Lower lobe of right lung (tissue), 2 donors: ENCODE measurements at regions not wholly inside any gene's neighbourhood (a gene's known extent, or its start where the extent isn't known, plus 50 kb on each side); places are given as distances from the start of the nearest gene placed in this dataset.
"Not testable (repeated sequence)": the region's sequence is repeated elsewhere in the genome, so short reads cannot be mapped to it uniquely, and the experiment has no call there.

Source experiments
- ATAC-seq, 2 donors: fragments of 200-7000 bp; cut with Tn5 transposase; one replicate each; pipeline ENCODE4 v1.9.1; 2020 to 2022; ENCODE audit warnings: mild to moderate bottlenecking in 2 of 2, moderate library complexity in 2 of 2
- DNase-seq: peaks from one replicate; pipeline ENCODE4 v3.0.0-alpha.2; 2020
- H3K27ac ChIP-seq: fragments of 200-600 bp; one replicate; pipeline ENCODE4 v1.8.0; 2022
- H3K27me3 ChIP-seq: fragments of 200-600 bp; one replicate; pipeline ENCODE4 v1.8.0; 2022; ENCODE audit warnings: low read depth
- H3K36me3 ChIP-seq: fragments of 200-600 bp; one replicate; pipeline ENCODE4 v1.8.0; 2022; ENCODE audit warnings: mild to moderate bottlenecking
- H3K4me1 ChIP-seq: fragments of 200-600 bp; one replicate; pipeline ENCODE4 v1.8.0; 2022
- H3K4me3 ChIP-seq: fragments of 200-600 bp; one replicate; pipeline ENCODE4 v1.8.0; 2022; ENCODE audit warnings: mild to moderate bottlenecking
- H3K9me3 ChIP-seq: fragments of 200-600 bp; one replicate; pipeline ENCODE4 v1.8.0; 2022
- CTCF ChIP-seq: fragments of 200-600 bp; IDR thresholded peaks from one replicate; pipeline ENCODE4 v1.8.0; 2022; ENCODE audit warnings: antibody characterized with exemption, mild to moderate bottlenecking
- intact Hi-C: fragments of 100-400 bp; cut with DNase I; formaldehyde crosslinking; loops from one replicate; pipeline ENCODE4 v1.11.0; 2022
- donor health status: DM: no; HTN: yes; CAD: no; lungs with severe emphysema.

GRCh38 chr4:132767901-132768300 lies 381.2 kb upstream of the PCDH10 start:
- Histone ChIP-seq H3K27me3 (no peaks in the 10 kb centered on the region), H3K9me3 (no peaks in the 10 kb centered on the region), H3K27ac (no peak overlapping the region), H3K4me1 (no peaks in the 10 kb centered on the region), H3K4me3 (no peak overlapping the region), H3K36me3 (no peaks in the 10 kb centered on the region)
- no peak for TF ChIP-seq CTCF
- DNase-seq (no peak), ATAC-seq (no peak)
- intact Hi-C loops: no loop called here

GRCh38 chr4:132770776-132771175 lies 378.3 kb upstream of the PCDH10 start:
- H3K9me3 ChIP-seq: no peaks in the 10 kb centered on the region
- intact Hi-C loops: no loop called here
- no peak for DNase-seq
- no peaks in the 10 kb centered on the region for H3K4me1 ChIP-seq
- H3K27me3 ChIP-seq: no peaks in the 10 kb centered on the region
- H3K36me3 ChIP-seq: no peaks in the 10 kb centered on the region
- H3K4me3 ChIP-seq: no peak overlapping the region
- no peak for TF ChIP-seq CTCF
- no peak for ATAC-seq
- H3K27ac ChIP-seq: no peak overlapping the region

GRCh38 chr4:132792310-132792709 lies 356.8 kb upstream of the PCDH10 start:
- no peaks in the 10 kb centered on the region for H3K36me3 ChIP-seq
- no peaks in the 10 kb centered on the region for H3K9me3 ChIP-seq
- no peak for DNase-seq
- no peaks in the 10 kb centered on the region for H3K27me3 ChIP-seq
- H3K4me3 ChIP-seq: no peak overlapping the region
- no peak overlapping the region for H3K27ac ChIP-seq
- TF ChIP-seq CTCF: no peak
- ATAC-seq: no peak
- intact Hi-C loops: no loop called here
- H3K4me1 ChIP-seq: no peaks in the 10 kb centered on the region

GRCh38 chr4:132797856-132798255 lies 351.2 kb upstream of the PCDH10 start:
- no peak for DNase-seq
- no peak overlapping the region for H3K27ac ChIP-seq
- H3K4me1 ChIP-seq: no peaks in the 10 kb centered on the region
- no peaks in the 10 kb centered on the region for H3K27me3 ChIP-seq
- intact Hi-C loops: no loop called here
- no peak overlapping the region for H3K4me3 ChIP-seq
- ATAC-seq: no peak
- TF ChIP-seq CTCF: no peak
- H3K9me3 ChIP-seq: no peaks in the 10 kb centered on the region
- H3K36me3 ChIP-seq: no peaks in the 10 kb centered on the region

- Histone ChIP-seq H3K36me3 (no peaks in the 10 kb centered on the region), H3K9me3 (no peaks in the 10 kb centered on the region), H3K27me3 (no peaks in the 10 kb centered on the region), H3K4me3 (no peak overlapping the region), H3K4me1 (no peaks in the 10 kb centered on the region), H3K27ac (no peak overlapping the region)
- intact Hi-C loops: no loop called here
- TF ChIP-seq CTCF: no peak
- no peak for ATAC-seq
- no peak for DNase-seq
These were observed 339.6 kb upstream of the PCDH10 start for GRCh38 chr4:132809298-132810032.

GRCh38 chr4:132813061-132813460 lies 336.0 kb upstream of the PCDH10 start:
- DNase-seq, H3K36me3 ChIP-seq, ATAC-seq: not testable (repeated sequence)

More at GRCh38 chr4:132813061-132813460, 336.0 kb upstream of the PCDH10 start:
- H3K27ac ChIP-seq, H3K4me1 ChIP-seq, H3K4me3 ChIP-seq, intact Hi-C loops, H3K9me3 ChIP-seq, H3K27me3 ChIP-seq: not testable (repeated sequence)
